ENCODE measurements at regions not wholly inside any gene's neighbourhood (a gene's known extent, or its start where the extent isn't known, plus 50 kb on each side); places are given as distances from the start of the nearest gene placed in this dataset.

DNA sequence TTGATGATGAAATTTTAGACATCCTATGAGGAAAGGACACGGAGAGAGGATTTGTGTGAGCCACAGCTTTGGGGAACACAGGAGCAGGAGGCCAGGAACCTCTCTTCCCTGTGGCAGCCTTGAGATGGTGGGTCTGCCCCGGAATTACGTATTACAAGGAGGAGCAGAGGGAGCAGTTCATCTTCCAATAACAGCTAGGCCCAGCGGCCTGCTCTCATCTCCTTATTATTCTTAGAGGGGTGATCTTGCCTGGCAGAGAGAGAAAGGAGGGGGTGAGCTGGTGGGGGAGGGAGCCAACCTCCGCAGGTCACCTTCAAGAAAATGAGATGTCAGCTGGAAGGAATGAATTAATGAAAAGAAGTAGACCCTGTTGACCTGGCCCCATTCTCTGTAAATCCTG is 305.8 kb downstream of the LRFN2 start:
- H3K4me3 Mint-ChIP-seq (ENCODE audit: low read depth), result no peak overlapping the region
- H3K9me3 Mint-ChIP-seq, result no peaks in the 10 kb centered on the region
- H3K27ac Mint-ChIP-seq, result no peak overlapping the region
- no peaks in the 10 kb centered on the region for H3K36me3 Mint-ChIP-seq (ENCODE audit: low read depth)
- H3K4me1 Mint-ChIP-seq (ENCODE audit: low read depth), result no peaks in the 10 kb centered on the region
- H3K27me3 Mint-ChIP-seq (ENCODE audit: low read depth), result peaks cover 19% of the 10 kb centered on the region
- intact Hi-C loops (cut with micrococcal nuclease), result no loop called here
- DNase-seq (ENCODE audit: low spot score), result no peak

- H3K4me1 Mint-ChIP-seq (ENCODE audit: low read depth), result no peaks in the 10 kb centered on the region
- H3K27me3 Mint-ChIP-seq (ENCODE audit: low read depth), result peaks cover 9% of the 10 kb centered on the region
- intact Hi-C loops (cut with micrococcal nuclease), result no loop called here
- no peak overlapping the region for H3K27ac Mint-ChIP-seq
- no peaks in the 10 kb centered on the region for H3K9me3 Mint-ChIP-seq
- H3K4me3 Mint-ChIP-seq (ENCODE audit: low read depth), result no peak overlapping the region
- no peak for DNase-seq (ENCODE audit: low spot score)
- no peaks in the 10 kb centered on the region for H3K36me3 Mint-ChIP-seq (ENCODE audit: low read depth)
Measured at GRCh38 chr6:40280231-40280630, 306.9 kb downstream of the LRFN2 start.

DNA sequence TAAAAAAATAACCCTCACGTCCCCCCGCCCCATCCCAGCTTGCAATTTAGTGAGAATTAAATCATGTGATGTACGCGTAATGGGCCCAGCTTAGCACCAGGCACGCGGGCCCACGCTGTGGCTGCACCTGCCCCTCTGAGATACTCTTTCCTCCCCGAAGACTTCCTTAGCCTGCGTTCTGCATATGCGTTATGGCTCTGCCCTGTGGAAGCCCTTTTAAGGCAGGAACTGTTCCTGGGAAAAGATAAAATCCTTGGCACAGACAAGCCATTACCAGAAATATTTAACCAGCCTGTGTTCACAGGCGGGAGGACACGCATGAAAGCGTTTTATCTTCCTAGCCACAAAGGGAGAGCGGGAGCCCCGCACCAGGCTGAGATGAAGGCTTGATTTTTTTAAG is 311.0 kb downstream of the LRFN2 start:
- no peak for DNase-seq (ENCODE audit: low spot score)
- intact Hi-C loops (cut with micrococcal nuclease), result no loop called here
- no peak overlapping the region for H3K27ac Mint-ChIP-seq
- no peaks in the 10 kb centered on the region for H3K36me3 Mint-ChIP-seq (ENCODE audit: low read depth)
- peaks cover 5% of the 10 kb centered on the region for H3K27me3 Mint-ChIP-seq (ENCODE audit: low read depth)
- no peaks in the 10 kb centered on the region for H3K4me1 Mint-ChIP-seq (ENCODE audit: low read depth)
- no peaks in the 10 kb centered on the region for H3K9me3 Mint-ChIP-seq
- H3K4me3 Mint-ChIP-seq (ENCODE audit: low read depth), result no peak overlapping the region

DNA sequence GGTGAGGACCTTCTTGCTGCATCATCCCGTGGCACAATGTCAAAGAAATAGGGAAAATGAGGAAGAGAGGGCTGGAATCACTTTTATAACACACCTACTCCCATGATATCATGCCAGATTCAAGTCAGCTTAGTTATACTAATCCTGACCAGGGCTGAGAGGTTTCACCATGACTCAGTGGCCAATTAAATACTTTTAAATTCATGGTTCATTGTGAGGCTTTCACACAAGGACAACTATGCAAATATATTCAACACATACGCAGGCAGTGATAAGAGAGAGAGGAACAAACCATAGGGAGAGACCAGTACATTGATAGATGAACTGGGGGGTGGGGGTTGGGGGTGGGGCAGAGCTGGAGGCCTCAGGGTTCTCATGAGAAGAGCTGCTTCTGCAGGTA is 313.1 kb downstream of the LRFN2 start:
- Mint-ChIP-seq H3K4me3 (ENCODE audit: low read depth) (no peak overlapping the region), H3K36me3 (ENCODE audit: low read depth) (no peaks in the 10 kb centered on the region), H3K27ac (no peak overlapping the region), H3K9me3 (no peaks in the 10 kb centered on the region), H3K4me1 (ENCODE audit: low read depth) (no peaks in the 10 kb centered on the region), H3K27me3 (ENCODE audit: low read depth) (peaks cover 8% of the 10 kb centered on the region)
- DNase-seq (ENCODE audit: low spot score), result no peak
- intact Hi-C loops (cut with micrococcal nuclease), result no loop called here

- Mint-ChIP-seq H3K27me3 (ENCODE audit: low read depth) (peaks cover 9% of the 10 kb centered on the region), H3K4me1 (ENCODE audit: low read depth) (no peaks in the 10 kb centered on the region), H3K27ac (no peak overlapping the region), H3K9me3 (no peaks in the 10 kb centered on the region), H3K36me3 (ENCODE audit: low read depth) (no peaks in the 10 kb centered on the region), H3K4me3 (ENCODE audit: low read depth) (no peak overlapping the region)
- no peak for DNase-seq (ENCODE audit: low spot score)
- intact Hi-C loops (cut with micrococcal nuclease), result no loop called here
Measured at GRCh38 chr6:40268614-40269013, 318.6 kb downstream of the LRFN2 start.

GRCh38 chr6:40268166-40268565 is 319.0 kb downstream of the LRFN2 start:
- Mint-ChIP-seq H3K9me3 (no peaks in the 10 kb centered on the region), H3K4me1 (ENCODE audit: low read depth) (no peaks in the 10 kb centered on the region), H3K27me3 (ENCODE audit: low read depth) (peaks cover 9% of the 10 kb centered on the region), H3K27ac (no peak overlapping the region), H3K4me3 (ENCODE audit: low read depth) (no peak overlapping the region), H3K36me3 (ENCODE audit: low read depth) (no peaks in the 10 kb centered on the region)
- DNase-seq (ENCODE audit: low spot score), result no peak
- intact Hi-C loops (cut with micrococcal nuclease), result no loop called here

DNA sequence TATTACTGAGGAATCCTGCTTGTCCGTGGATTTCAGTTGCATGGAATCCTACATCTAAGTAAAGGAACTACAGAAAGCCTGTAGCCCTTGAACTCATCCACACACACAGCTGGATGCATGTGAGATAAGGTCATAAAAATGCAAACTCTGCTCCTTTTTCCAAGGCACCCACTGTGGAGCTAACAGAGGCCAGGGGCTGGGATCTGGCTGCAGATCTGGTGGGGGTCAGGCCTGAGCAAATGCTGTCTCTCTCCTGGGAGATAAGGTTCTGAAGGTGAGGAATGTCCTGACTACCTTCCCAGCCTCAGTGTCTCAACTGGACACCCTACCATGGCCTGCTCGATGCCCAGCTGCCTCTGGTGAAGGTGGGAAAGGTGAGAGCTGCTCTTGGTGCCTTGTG is 321.5 kb downstream of the LRFN2 start:
- intact Hi-C loops (cut with micrococcal nuclease), result no loop called here
- Mint-ChIP-seq H3K9me3 (no peaks in the 10 kb centered on the region), H3K27ac (no peak overlapping the region), H3K4me1 (ENCODE audit: low read depth) (no peaks in the 10 kb centered on the region), H3K27me3 (ENCODE audit: low read depth) (peaks cover 1% of the 10 kb centered on the region), H3K4me3 (ENCODE audit: low read depth) (no peak overlapping the region), H3K36me3 (ENCODE audit: low read depth) (no peaks in the 10 kb centered on the region)
- no peak for DNase-seq (ENCODE audit: low spot score)

DNA sequence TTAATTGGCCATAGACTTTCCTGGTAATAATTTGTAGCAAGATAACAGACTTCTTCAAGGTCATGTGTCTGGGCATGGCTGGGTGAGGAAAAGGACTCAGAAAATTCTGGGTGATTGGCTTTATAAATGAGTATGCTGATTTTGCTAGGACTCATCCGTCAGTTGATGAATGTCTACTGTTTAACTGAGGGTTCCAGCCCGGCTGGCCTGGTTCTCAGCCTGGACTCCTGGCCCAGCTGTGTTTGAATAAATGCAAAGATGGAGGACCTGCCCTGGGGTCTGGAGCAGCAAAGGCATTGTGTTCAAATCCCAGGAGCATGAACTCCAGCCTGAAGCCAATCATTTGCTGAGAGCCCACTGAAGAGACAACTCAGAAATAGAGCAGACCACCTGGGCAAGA is 323.2 kb downstream of the LRFN2 start:
- Mint-ChIP-seq H3K4me3 (ENCODE audit: low read depth) (no peak overlapping the region), H3K27me3 (ENCODE audit: low read depth) (peaks cover 1% of the 10 kb centered on the region), H3K27ac (no peak overlapping the region), H3K9me3 (no peaks in the 10 kb centered on the region), H3K36me3 (ENCODE audit: low read depth) (no peaks in the 10 kb centered on the region), H3K4me1 (ENCODE audit: low read depth) (no peaks in the 10 kb centered on the region)
- no peak for DNase-seq (ENCODE audit: low spot score)
- intact Hi-C loops (cut with micrococcal nuclease), result no loop called here

GRCh38 chr6:40262363-40262762 is 324.8 kb downstream of the LRFN2 start:
- no peak overlapping the region for H3K27ac Mint-ChIP-seq
- no peak for DNase-seq (ENCODE audit: low spot score)
- H3K27me3 Mint-ChIP-seq (ENCODE audit: low read depth), result peaks cover 2% of the 10 kb centered on the region
- intact Hi-C loops (cut with micrococcal nuclease), result no loop called here
- H3K36me3 Mint-ChIP-seq (ENCODE audit: low read depth), result no peaks in the 10 kb centered on the region
- H3K4me1 Mint-ChIP-seq (ENCODE audit: low read depth), result no peaks in the 10 kb centered on the region
- H3K9me3 Mint-ChIP-seq, result no peaks in the 10 kb centered on the region
- H3K4me3 Mint-ChIP-seq (ENCODE audit: low read depth), result no peak overlapping the region

- no peak for DNase-seq (ENCODE audit: low spot score)
- Mint-ChIP-seq H3K27me3 (ENCODE audit: low read depth) (peaks cover 9% of the 10 kb centered on the region), H3K4me3 (ENCODE audit: low read depth) (no peak overlapping the region), H3K9me3 (no peaks in the 10 kb centered on the region), H3K27ac (no peak overlapping the region), H3K36me3 (ENCODE audit: low read depth) (no peaks in the 10 kb centered on the region), H3K4me1 (ENCODE audit: low read depth) (no peaks in the 10 kb centered on the region)
- intact Hi-C loops (cut with micrococcal nuclease), result no loop called here
Measured at GRCh38 chr6:40258531-40258930, 324.3 kb upstream of the MOCS1 start.

DNA sequence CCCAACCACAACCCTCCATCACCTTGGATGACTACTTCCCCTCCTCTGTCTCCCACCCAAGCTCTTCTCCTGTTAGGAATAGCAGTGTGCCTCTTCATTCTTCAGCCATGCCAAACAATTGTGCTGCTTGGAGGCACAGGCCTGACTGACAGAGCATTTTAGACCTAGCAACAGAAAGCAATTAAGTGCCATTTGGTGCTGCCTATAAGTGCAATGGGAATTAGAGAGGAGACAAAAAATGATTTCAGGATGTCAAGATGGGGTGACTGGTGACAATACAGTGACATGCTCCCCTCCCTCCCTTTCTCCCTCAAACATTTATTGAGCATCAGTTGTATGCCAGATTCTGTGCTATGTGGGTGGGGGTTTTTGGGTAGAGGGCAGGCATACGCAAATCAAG is 322.6 kb upstream of the MOCS1 start:
- Mint-ChIP-seq H3K4me1 (ENCODE audit: low read depth) (no peaks in the 10 kb centered on the region), H3K9me3 (no peaks in the 10 kb centered on the region), H3K27me3 (ENCODE audit: low read depth) (peaks cover 9% of the 10 kb centered on the region), H3K27ac (no peak overlapping the region), H3K36me3 (ENCODE audit: low read depth) (no peaks in the 10 kb centered on the region), H3K4me3 (ENCODE audit: low read depth) (no peak overlapping the region)
- DNase-seq (ENCODE audit: low spot score), result no peak
- intact Hi-C loops (cut with micrococcal nuclease), result no loop called here

GRCh38 chr6:40256224-40256623 is 322.0 kb upstream of the MOCS1 start:
- Mint-ChIP-seq H3K4me1 (ENCODE audit: low read depth) (no peaks in the 10 kb centered on the region), H3K27ac (no peak overlapping the region), H3K36me3 (ENCODE audit: low read depth) (no peaks in the 10 kb centered on the region), H3K9me3 (no peaks in the 10 kb centered on the region), H3K4me3 (ENCODE audit: low read depth) (no peak overlapping the region), H3K27me3 (ENCODE audit: low read depth) (peaks cover 9% of the 10 kb centered on the region)
- intact Hi-C loops (cut with micrococcal nuclease), result no loop called here
- no peak for DNase-seq (ENCODE audit: low spot score)

- Mint-ChIP-seq H3K4me1 (ENCODE audit: low read depth) (no peaks in the 10 kb centered on the region), H3K9me3 (no peaks in the 10 kb centered on the region), H3K27ac (no peak overlapping the region), H3K4me3 (ENCODE audit: low read depth) (no peak overlapping the region), H3K27me3 (ENCODE audit: low read depth) (peaks cover 9% of the 10 kb centered on the region), H3K36me3 (ENCODE audit: low read depth) (no peaks in the 10 kb centered on the region)
- DNase-seq (ENCODE audit: low spot score), result no peak
- intact Hi-C loops (cut with micrococcal nuclease), result no loop called here
Measured at GRCh38 chr6:40253420-40253819, 319.2 kb upstream of the MOCS1 start.

DNA sequence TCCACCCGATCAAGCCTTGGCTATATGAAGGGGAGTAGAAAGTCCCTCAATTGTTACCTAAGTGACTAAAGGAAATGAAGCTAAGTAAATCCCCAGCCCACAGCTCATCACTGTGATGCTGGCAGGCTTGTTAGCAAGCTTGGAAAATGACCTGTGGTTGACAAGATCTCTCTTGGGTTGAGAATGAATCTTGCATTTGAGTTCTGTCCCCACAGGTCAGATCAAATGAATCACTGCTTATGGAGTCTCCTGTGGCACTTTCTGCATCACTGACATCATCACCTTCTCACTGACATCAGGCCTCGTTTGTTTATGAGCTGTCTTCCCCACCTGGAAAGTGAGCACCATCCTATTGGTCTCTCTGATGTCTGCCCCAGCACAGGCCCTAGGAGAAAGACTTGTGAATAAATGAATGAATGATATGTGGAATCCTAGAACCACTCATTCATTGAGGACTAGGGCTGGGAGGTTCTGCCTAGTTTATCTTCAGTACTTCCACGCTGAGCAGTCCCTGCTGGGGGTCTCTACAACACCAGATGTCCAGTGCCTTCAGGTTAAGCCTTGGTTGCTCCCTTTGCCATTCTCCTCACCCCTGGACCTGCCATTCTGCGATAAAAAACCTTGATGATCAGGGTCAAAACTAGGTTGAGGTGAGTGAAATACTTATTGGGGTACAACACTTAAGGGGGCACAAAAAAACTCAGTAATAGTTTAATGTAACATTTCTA is 318.4 kb upstream of the MOCS1 start:
- H3K36me3 Mint-ChIP-seq (ENCODE audit: low read depth), result no peaks in the 10 kb centered on the region
- no peaks in the 10 kb centered on the region for H3K9me3 Mint-ChIP-seq
- no peak for DNase-seq (ENCODE audit: low spot score)
- H3K27me3 Mint-ChIP-seq (ENCODE audit: low read depth), result peaks cover 8% of the 10 kb centered on the region
- no peak overlapping the region for H3K4me3 Mint-ChIP-seq (ENCODE audit: low read depth)
- H3K27ac Mint-ChIP-seq, result no peak overlapping the region
- intact Hi-C loops (cut with micrococcal nuclease), result no loop called here
- no peaks in the 10 kb centered on the region for H3K4me1 Mint-ChIP-seq (ENCODE audit: low read depth)
